WTC11 (cell line): ENCODE measurements at regions not wholly inside any gene's neighbourhood (a gene's known extent, or its start where the extent isn't known, plus 50 kb on each side); places are given as distances from the start of the nearest gene placed in this dataset.

ENCODE experiments used
- ATAC-seq: fragments of 200-7000 bp; cut with Tn5 transposase; 2 replicates; pipeline ENCODE4 v1.10.0; 2021; ENCODE audit warnings: mild to moderate bottlenecking, moderate library complexity
- CTCF ChIA-PET: fragments of 300-600 bp; sonication (Branson Sonifier 250); formaldehyde crosslinking; loops from one replicate; lab custom pipeline; 2021; ENCODE audit warnings: antibody characterized with exemption; lab: Charles Lee
- POLR2A ChIA-PET: fragments of 350-600 bp; sonication (Branson Sonifier 250); formaldehyde crosslinking; loops from one replicate; lab custom pipeline; 2021; ENCODE audit warnings: antibody characterized with exemption; lab: Charles Lee
- DNase-seq: peaks from one replicate; pipeline ENCODE4 v3.0.0; 2021; ENCODE audit warnings: low spot score
- H3K27ac Mint-ChIP-seq: 2 replicates; pipeline ENCODE4 v1.8.0; 2021; ENCODE audit warnings: mixed read lengths
- H3K27me3 Mint-ChIP-seq: 2 replicates; pipeline ENCODE4 v1.8.0; 2021; ENCODE audit warnings: low read depth, mild to moderate bottlenecking, moderate library complexity, mixed read lengths
- H3K36me3 Mint-ChIP-seq: 2 replicates; pipeline ENCODE4 v1.8.0; 2021; ENCODE audit warnings: mixed read lengths
- H3K4me1 Mint-ChIP-seq: 2 replicates; pipeline ENCODE4 v1.8.0; 2022; ENCODE audit warnings: mixed read lengths
- H3K4me3 Mint-ChIP-seq: 2 replicates; pipeline ENCODE4 v1.8.0; 2021; ENCODE audit warnings: mild to moderate bottlenecking, moderate library complexity, mixed read lengths
- H3K9me3 Mint-ChIP-seq: 2 replicates; pipeline ENCODE4 v1.8.0; 2021; ENCODE audit warnings: mixed read lengths
- ATF1 ChIP-seq: sonication (generic); formaldehyde crosslinking; IDR thresholded peaks from 2 replicates; pipeline ENCODE4 v1.8.1; 2023; ENCODE audit warnings: mild to moderate bottlenecking, moderate library complexity, missing genetic modification reagents
- ATF6 ChIP-seq: sonication (generic); formaldehyde crosslinking; IDR thresholded peaks from 2 replicates; pipeline ENCODE4 v1.8.1; 2023; ENCODE audit warnings: mild to moderate bottlenecking, missing genetic modification reagents
- CDX4 ChIP-seq: fragments of 250-450 bp; sonication (Bioruptor Pico); IDR thresholded peaks from 2 replicates; pipeline ENCODE4 v1.9.0; 2021; ENCODE audit warnings: moderate library complexity, mild to moderate bottlenecking, inconsistent platforms, borderline replicate concordance
- E2F5 ChIP-seq: sonication (generic); formaldehyde crosslinking; IDR thresholded peaks from 2 replicates; pipeline ENCODE4 v1.8.1; 2022; ENCODE audit warnings: mild to moderate bottlenecking, moderate library complexity, missing genetic modification reagents
- ELF4 ChIP-seq: sonication (generic); formaldehyde crosslinking; IDR thresholded peaks from 2 replicates; pipeline ENCODE4 v1.8.1; 2022; ENCODE audit warnings: low read depth, mild to moderate bottlenecking, moderate library complexity, missing genetic modification reagents
- EMX1 ChIP-seq: fragments of 250-450 bp; sonication (Bioruptor Pico); IDR thresholded peaks from 2 replicates; pipeline ENCODE4 v1.8.0; 2021; ENCODE audit warnings: mild to moderate bottlenecking
- ERG ChIP-seq: fragments of 250-450 bp; sonication (Bioruptor Pico); IDR thresholded peaks from 2 replicates; pipeline ENCODE4 v1.8.0; 2021; ENCODE audit warnings: mild to moderate bottlenecking
- ETV6 ChIP-seq: sonication (generic); formaldehyde crosslinking; IDR thresholded peaks from 2 replicates; pipeline ENCODE4 v1.8.1; 2022; ENCODE audit warnings: mild to moderate bottlenecking, missing genetic modification reagents
- FOXK1 ChIP-seq: sonication (generic); formaldehyde crosslinking; IDR thresholded peaks from 2 replicates; pipeline ENCODE4 v1.8.0; 2022; ENCODE audit warnings: mild to moderate bottlenecking, moderate library complexity, missing genetic modification reagents
- FOXP1 ChIP-seq: sonication (generic); formaldehyde crosslinking; IDR thresholded peaks from 2 replicates; pipeline ENCODE4 v1.8.0; 2022; ENCODE audit warnings: missing genetic modification reagents, mild to moderate bottlenecking, moderate library complexity, borderline replicate concordance
- IRF2 ChIP-seq: sonication (generic); formaldehyde crosslinking; IDR thresholded peaks from 2 replicates; pipeline ENCODE4 v1.8.0; 2022; ENCODE audit warnings: low read depth, missing genetic modification reagents, borderline replicate concordance
- JUN ChIP-seq: sonication (generic); formaldehyde crosslinking; IDR thresholded peaks from 2 replicates; pipeline ENCODE4 v1.8.0; 2023; ENCODE audit warnings: mild to moderate bottlenecking, missing genetic modification reagents
- MAX ChIP-seq: sonication (generic); formaldehyde crosslinking; IDR thresholded peaks from 2 replicates; pipeline ENCODE4 v1.8.0; 2022; ENCODE audit warnings: mild to moderate bottlenecking, missing genetic modification reagents
- MLX ChIP-seq: sonication (generic); formaldehyde crosslinking; IDR thresholded peaks from 2 replicates; pipeline ENCODE4 v1.8.1; 2023; ENCODE audit warnings: mild to moderate bottlenecking, missing genetic modification reagents, moderate library complexity
- NFE2L1 ChIP-seq: sonication (generic); formaldehyde crosslinking; IDR thresholded peaks from 2 replicates; pipeline ENCODE4 v1.8.1; 2023; ENCODE audit warnings: missing genetic modification reagents
- NFYB ChIP-seq: sonication (generic); formaldehyde crosslinking; conservative IDR thresholded peaks from 2 replicates; pipeline ENCODE4 v1.8.0; 2022; ENCODE audit warnings: low read depth, missing genetic modification reagents
- NR1H2 ChIP-seq: sonication (generic); formaldehyde crosslinking; IDR thresholded peaks from 2 replicates; pipeline ENCODE4 v1.9.0; 2021; ENCODE audit warnings: mild to moderate bottlenecking, moderate library complexity, missing genetic modification reagents
- RELA ChIP-seq: sonication (generic); formaldehyde crosslinking; IDR thresholded peaks from 2 replicates; pipeline ENCODE4 v1.8.1; 2022; ENCODE audit warnings: missing genetic modification reagents, mild to moderate bottlenecking, borderline replicate concordance
- RORB ChIP-seq: fragments of 250-450 bp; sonication (Bioruptor Pico); IDR thresholded peaks from 2 replicates; pipeline ENCODE4 v1.9.0; 2021; ENCODE audit warnings: mild to moderate bottlenecking
- ZBTB21 ChIP-seq: sonication (generic); formaldehyde crosslinking; IDR thresholded peaks from 2 replicates; pipeline ENCODE4 v1.8.1; 2023; ENCODE audit warnings: mild to moderate bottlenecking, missing genetic modification reagents, borderline replicate concordance
- ZBTB43 ChIP-seq: sonication (generic); formaldehyde crosslinking; IDR thresholded peaks from 2 replicates; pipeline ENCODE4 v1.8.1; 2023; ENCODE audit warnings: mild to moderate bottlenecking, missing genetic modification reagents
- ZNF121 ChIP-seq: sonication (generic); formaldehyde crosslinking; IDR thresholded peaks from 2 replicates; pipeline ENCODE4 v1.8.0; 2023; ENCODE audit warnings: missing genetic modification reagents
- ZNF138 ChIP-seq: sonication (generic); formaldehyde crosslinking; conservative IDR thresholded peaks from 2 replicates; pipeline ENCODE4 v1.8.1; 2022; ENCODE audit warnings: mild to moderate bottlenecking, moderate library complexity, missing genetic modification reagents
- ZNF219 ChIP-seq: sonication (generic); formaldehyde crosslinking; IDR thresholded peaks from 2 replicates; pipeline ENCODE4 v1.8.0; 2023; ENCODE audit warnings: missing genetic modification reagents, mild to moderate bottlenecking, borderline replicate concordance
- ZNF263 ChIP-seq: sonication (generic); formaldehyde crosslinking; IDR thresholded peaks from 2 replicates; pipeline ENCODE4 v1.8.1; 2022; ENCODE audit warnings: low read depth, mild to moderate bottlenecking, moderate library complexity, missing genetic modification reagents
- ZNF423 ChIP-seq: fragments of 250-450 bp; sonication (Bioruptor Pico); IDR thresholded peaks from 2 replicates; pipeline ENCODE4 v2.1.2; 2022; ENCODE audit warnings: mild to moderate bottlenecking, moderate library complexity
- ZNF671 ChIP-seq: fragments of 250-450 bp; sonication (Bioruptor Pico); IDR thresholded peaks from 2 replicates; pipeline ENCODE4 v1.8.0; 2021; ENCODE audit warnings: mild to moderate bottlenecking

GRCh38 chr2:4868466-4868865, 823.7 kb upstream of the SOX11 start:
- DNase-seq (no peak), ATAC-seq (no peak)
- Mint-ChIP-seq H3K9me3 (peaks cover 82% of the 10 kb centered on the region), H3K27ac (no peak overlapping the region), H3K4me1 (no peaks in the 10 kb centered on the region), H3K4me3 (no peak overlapping the region), H3K27me3 (peaks cover 3% of the 10 kb centered on the region; the same call in 1 of the 2 replicates), H3K36me3 (peaks cover 71% of the 10 kb centered on the region)
- POLR2A ChIA-PET, result no interaction called here
- CTCF ChIA-PET, result no interaction called here
- TF ChIP-seq CDX4 (no peak), ELF4 (CRISPR knock-in tag) (no peak), JUN (no peak), NR1H2 (CRISPR knock-in tag) (no peak), IRF2 (CRISPR knock-in tag) (no peak), FOXP1 (CRISPR knock-in tag) (no peak), NFE2L1 (CRISPR knock-in tag) (no peak), ETV6 (CRISPR knock-in tag) (no peak), ZBTB21 (CRISPR knock-in tag) (no peak), FOXK1 (CRISPR knock-in tag) (no peak), ATF6 (CRISPR knock-in tag) (no peak), MAX (CRISPR knock-in tag) (no peak), ZBTB43 (CRISPR knock-in tag) (no peak), EMX1 (no peak), ZNF219 (no peak), ZNF121 (no peak), ZNF671 (no peak), NFYB (CRISPR knock-in tag) (no peak)

GRCh38 chr2:4869154-4869553, 823.0 kb upstream of the SOX11 start:
- Mint-ChIP-seq H3K36me3 (peaks cover 69% of the 10 kb centered on the region), H3K9me3 (peaks cover 82% of the 10 kb centered on the region), H3K27me3 (peaks cover 3% of the 10 kb centered on the region; the same call in 1 of the 2 replicates), H3K27ac (no peak overlapping the region), H3K4me3 (no peak overlapping the region), H3K4me1 (no peaks in the 10 kb centered on the region)
- no peak for TF ChIP-seq RORB (CRISPR knock-in tag)
- TF ChIP-seq NFYB (CRISPR knock-in tag), result no peak
- no peak for TF ChIP-seq ZNF263 (CRISPR knock-in tag)
- TF ChIP-seq MLX (CRISPR knock-in tag), result no peak
- no peak for TF ChIP-seq FOXK1 (CRISPR knock-in tag)
- TF ChIP-seq ZBTB21 (CRISPR knock-in tag), result no peak
- no peak for TF ChIP-seq ZNF219
- DNase-seq (no peak), ATAC-seq (no peak)
- ChIA-PET CTCF (no interaction called here), POLR2A (no interaction called here)

GRCh38 chr2:4873364-4873763, 818.8 kb upstream of the SOX11 start:
- H3K9me3 Mint-ChIP-seq, result peaks cover 79% of the 10 kb centered on the region
- ChIA-PET POLR2A (no interaction called here), CTCF (no interaction called here)
- ATAC-seq, result no peak
- no peaks in the 10 kb centered on the region for H3K4me1 Mint-ChIP-seq
- H3K4me3 Mint-ChIP-seq, result no peak overlapping the region
- H3K27me3 Mint-ChIP-seq, result peaks cover 6% of the 10 kb centered on the region
- TF ChIP-seq E2F5 (CRISPR knock-in tag) (no peak), ATF1 (no peak), ZNF423 (CRISPR knock-in tag) (no peak), ZNF121 (no peak), RELA (no peak), ZNF138 (CRISPR knock-in tag) (no peak), ERG (no peak)
- peaks cover 72% of the 10 kb centered on the region for H3K36me3 Mint-ChIP-seq
- no peak for DNase-seq
- H3K27ac Mint-ChIP-seq, result no peak overlapping the region
